HEK293 (cell line): ENCODE measurements at regions not wholly inside any gene's neighbourhood (a gene's known extent, or its start where the extent isn't known, plus 50 kb on each side); places are given as distances from the start of the nearest gene placed in this dataset.

ENCODE experiments used
- FEZF1 ChIP-seq: fragments of 450-650 bp; formaldehyde crosslinking; IDR thresholded peaks from 2 replicates; pipeline ENCODE4 v1.5.1; 2016; ENCODE audit warnings: missing biosample characterization, missing genetic modification characterization
- GLI2 ChIP-seq: fragments of 450-650 bp; formaldehyde crosslinking; IDR thresholded peaks from 2 replicates; pipeline ENCODE4; 2017; ENCODE audit warnings: missing biosample characterization, missing genetic modification characterization, low read depth, borderline replicate concordance
- GLI4 ChIP-seq: fragments of 450-650 bp; formaldehyde crosslinking; IDR thresholded peaks from 2 replicates; pipeline ENCODE4 v1.5.1; 2016; ENCODE audit warnings: missing biosample characterization, missing genetic modification characterization
- GLIS1 ChIP-seq: fragments of 450-650 bp; formaldehyde crosslinking; IDR thresholded peaks from 2 replicates; pipeline ENCODE4 v1.5.1; 2016; ENCODE audit warnings: missing biosample characterization, missing genetic modification characterization
- HOXA7 ChIP-seq: sonication (generic); formaldehyde crosslinking; IDR thresholded peaks from 2 replicates; pipeline ENCODE4 v1.8.1; 2022; ENCODE audit warnings: missing genetic modification reagents, borderline replicate concordance
- KLF9 ChIP-seq: fragments of 450-650 bp; formaldehyde crosslinking; IDR thresholded peaks from 2 replicates; pipeline ENCODE4 v1.5.1; 2016; ENCODE audit warnings: missing biosample characterization, missing genetic modification characterization, low read depth
- MEIS1 ChIP-seq: sonication (generic); formaldehyde crosslinking; IDR thresholded peaks from 2 replicates; pipeline ENCODE4 v1.8.1; 2022; ENCODE audit warnings: missing genetic modification reagents, mild to moderate bottlenecking, borderline replicate concordance
- OSR2 ChIP-seq: fragments of 450-650 bp; formaldehyde crosslinking; IDR thresholded peaks from 2 replicates; pipeline ENCODE4 v1.5.1; 2016; ENCODE audit warnings: missing biosample characterization, missing genetic modification characterization
- PATZ1 ChIP-seq: fragments of 450-650 bp; formaldehyde crosslinking; IDR thresholded peaks from 2 replicates; pipeline ENCODE4 v1.5.1; 2016; ENCODE audit warnings: missing biosample characterization, missing genetic modification characterization
- PRDM6 ChIP-seq: fragments of 450-650 bp; formaldehyde crosslinking; IDR thresholded peaks from 2 replicates; pipeline ENCODE4 v1.5.1; 2017; ENCODE audit warnings: missing biosample characterization, missing genetic modification characterization
- SCRT2 ChIP-seq: fragments of 450-650 bp; formaldehyde crosslinking; IDR thresholded peaks from 2 replicates; pipeline ENCODE4 v1.5.1; 2016; ENCODE audit warnings: missing biosample characterization, missing genetic modification characterization
- TRIM28 ChIP-seq: IDR thresholded peaks from 2 replicates; pipeline ENCODE4 v1.6.1; 2011; ENCODE audit warnings: low read length, control low read depth, borderline replicate concordance
- WT1 ChIP-seq: fragments of 450-650 bp; formaldehyde crosslinking; IDR thresholded peaks from 2 replicates; pipeline ENCODE4 v1.5.1; 2016; ENCODE audit warnings: missing biosample characterization, missing genetic modification characterization
- ZBTB17 ChIP-seq: fragments of 450-650 bp; formaldehyde crosslinking; IDR thresholded peaks from 2 replicates; pipeline ENCODE4 v1.5.1; 2016; ENCODE audit warnings: missing biosample characterization, missing genetic modification characterization
- ZBTB8A ChIP-seq: fragments of 450-650 bp; formaldehyde crosslinking; IDR thresholded peaks from 2 replicates; pipeline ENCODE4 v1.5.1; 2016; ENCODE audit warnings: missing biosample characterization, missing genetic modification characterization
- ZEB2 ChIP-seq: fragments of 450-650 bp; formaldehyde crosslinking; IDR thresholded peaks from 2 replicates; pipeline ENCODE4 v1.5.1; 2016; ENCODE audit warnings: missing biosample characterization, missing genetic modification characterization
- ZFP37 ChIP-seq: fragments of 450-650 bp; formaldehyde crosslinking; IDR thresholded peaks from 2 replicates; pipeline ENCODE4 v1.5.1; 2016; ENCODE audit warnings: missing biosample characterization, missing genetic modification characterization
- ZNF138 ChIP-seq: fragments of 450-650 bp; formaldehyde crosslinking; IDR thresholded peaks from 2 replicates; pipeline ENCODE4 v1.5.1; 2016; ENCODE audit warnings: missing biosample characterization, missing genetic modification characterization, borderline replicate concordance
- ZNF18 ChIP-seq: fragments of 450-650 bp; formaldehyde crosslinking; IDR thresholded peaks from 2 replicates; pipeline ENCODE4 v1.5.1; 2016; ENCODE audit warnings: missing biosample characterization, missing genetic modification characterization
- ZNF23 ChIP-seq: fragments of 450-650 bp; formaldehyde crosslinking; IDR thresholded peaks from 2 replicates; pipeline ENCODE4 v1.5.1; 2016; ENCODE audit warnings: missing biosample characterization, missing genetic modification characterization, borderline replicate concordance
- ZNF302 ChIP-seq: fragments of 450-650 bp; formaldehyde crosslinking; IDR thresholded peaks from 2 replicates; pipeline ENCODE4 v1.5.1; 2016; ENCODE audit warnings: missing biosample characterization, missing genetic modification characterization, low read depth
- ZNF394 ChIP-seq: fragments of 450-650 bp; formaldehyde crosslinking; IDR thresholded peaks from 2 replicates; pipeline ENCODE4 v1.5.1; 2016; ENCODE audit warnings: missing biosample characterization, missing genetic modification characterization, mild to moderate bottlenecking, moderate library complexity, borderline replicate concordance
- ZNF398 ChIP-seq: fragments of 450-650 bp; formaldehyde crosslinking; IDR thresholded peaks from 2 replicates; pipeline ENCODE4 v1.5.1; 2017; ENCODE audit warnings: missing biosample characterization, missing genetic modification characterization
- ZNF433 ChIP-seq: fragments of 450-650 bp; formaldehyde crosslinking; IDR thresholded peaks from 2 replicates; pipeline ENCODE4 v1.5.1; 2016; ENCODE audit warnings: missing biosample characterization, missing genetic modification characterization, low read depth
- ZNF510 ChIP-seq: fragments of 450-650 bp; formaldehyde crosslinking; IDR thresholded peaks from 2 replicates; pipeline ENCODE4 v1.5.1; 2018; ENCODE audit warnings: mild to moderate bottlenecking, missing genetic modification characterization, missing biosample characterization; ENCODE audit not compliant: insufficient replicate concordance
- ZNF513 ChIP-seq: fragments of 450-650 bp; IDR thresholded peaks from 2 replicates; pipeline ENCODE4 v1.5.1; 2018; ENCODE audit warnings: missing biosample characterization, missing genetic modification characterization
- ZNF549 ChIP-seq: fragments of 450-650 bp; IDR thresholded peaks from 2 replicates; pipeline ENCODE4 v1.5.1; 2018; ENCODE audit warnings: missing biosample characterization, missing genetic modification characterization, mild to moderate bottlenecking, inconsistent platforms, moderate library complexity
- ZNF558 ChIP-seq: fragments of 450-650 bp; formaldehyde crosslinking; IDR thresholded peaks from 2 replicates; pipeline ENCODE4 v1.5.1; 2016; ENCODE audit warnings: missing biosample characterization, missing genetic modification characterization
- ZNF670 ChIP-seq: fragments of 450-650 bp; formaldehyde crosslinking; IDR thresholded peaks from 2 replicates; pipeline ENCODE4 v1.5.1; 2016; ENCODE audit warnings: missing biosample characterization, missing genetic modification characterization, low read depth
- ZNF692 ChIP-seq: fragments of 450-650 bp; formaldehyde crosslinking; IDR thresholded peaks from 2 replicates; pipeline ENCODE4 v1.5.1; 2016; ENCODE audit warnings: missing biosample characterization, missing genetic modification characterization

GRCh38 chr6:157764178-157765068 lies 58.6 kb upstream of the SNX9 start (continued):
- TF ChIP-seq PATZ1 (tag by site-specific recombination) (peak; percentile 73), ZNF549 (tag by site-specific recombination) (no peak), ZNF513 (tag by site-specific recombination) (no peak), ZFP37 (no peak), ZNF302 (tag by site-specific recombination) (no peak), PRDM6 (peak; percentile 80), ZNF692 (peak; percentile 58), GLI2 (tag by site-specific recombination) (no peak), ZNF394 (tag by site-specific recombination) (0 out of 2 replicates have a peak, but pooled peaks have one; percentile 19), ZNF433 (no peak), GLI4 (no peak), ZNF670 (tag by site-specific recombination) (no peak), WT1 (tag by site-specific recombination) (no peak), ZBTB8A (tag by site-specific recombination) (peak; percentile 49; the same call in 1 of the 2 replicates), FEZF1 (tag by site-specific recombination) (no peak), HOXA7 (CRISPR knock-in tag) (no peak), SCRT2 (no peak), ZNF138 (no peak), KLF9 (tag by site-specific recombination) (no peak), ZNF558 (tag by site-specific recombination) (no peak), OSR2 (tag by site-specific recombination) (peak; percentile 74), TRIM28 (peak; percentile 75; the same call in 1 of the 2 replicates), ZEB2 (peak; percentile 56; the same call in 1 of the 2 replicates), ZNF398 (tag by site-specific recombination) (peak; percentile 69), ZNF23 (no peak), MEIS1 (no peak), ZBTB17 (peak; percentile 87), GLIS1 (tag by site-specific recombination) (peak; percentile 81), ZNF18 (tag by site-specific recombination) (no peak), ZNF510 (no peak)
